ENCODE measurements at regions not wholly inside any gene's neighbourhood (a gene's known extent, or its start where the extent isn't known, plus 50 kb on each side); places are given as distances from the start of the nearest gene placed in this dataset.

DNA sequence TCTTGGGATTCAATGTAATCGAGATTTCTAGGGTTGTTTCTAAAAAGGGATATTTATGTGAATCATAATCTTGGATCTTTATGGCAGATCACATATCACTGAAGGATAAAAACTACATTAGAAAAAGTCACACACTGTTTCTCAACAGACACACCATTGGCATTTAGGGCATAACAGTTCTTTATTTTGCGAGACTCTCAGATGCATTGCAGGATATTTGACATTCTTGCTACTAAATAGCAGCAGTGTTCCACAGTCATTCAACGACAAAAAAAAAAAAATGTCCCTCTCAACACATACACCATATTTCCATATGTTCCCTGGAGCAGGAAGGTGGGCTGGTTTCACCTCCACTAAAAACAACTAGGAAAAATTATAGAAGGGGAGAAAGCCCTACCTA is 243.4 kb upstream of the PCDH18 start:
- no peak for TF ChIP-seq EZH2 (IDR thresholded peaks at IDR 0.05; ENCODE audit: borderline replicate concordance, low read depth, low read length, severe bottlenecking)
- TF ChIP-seq, protein P1, sequence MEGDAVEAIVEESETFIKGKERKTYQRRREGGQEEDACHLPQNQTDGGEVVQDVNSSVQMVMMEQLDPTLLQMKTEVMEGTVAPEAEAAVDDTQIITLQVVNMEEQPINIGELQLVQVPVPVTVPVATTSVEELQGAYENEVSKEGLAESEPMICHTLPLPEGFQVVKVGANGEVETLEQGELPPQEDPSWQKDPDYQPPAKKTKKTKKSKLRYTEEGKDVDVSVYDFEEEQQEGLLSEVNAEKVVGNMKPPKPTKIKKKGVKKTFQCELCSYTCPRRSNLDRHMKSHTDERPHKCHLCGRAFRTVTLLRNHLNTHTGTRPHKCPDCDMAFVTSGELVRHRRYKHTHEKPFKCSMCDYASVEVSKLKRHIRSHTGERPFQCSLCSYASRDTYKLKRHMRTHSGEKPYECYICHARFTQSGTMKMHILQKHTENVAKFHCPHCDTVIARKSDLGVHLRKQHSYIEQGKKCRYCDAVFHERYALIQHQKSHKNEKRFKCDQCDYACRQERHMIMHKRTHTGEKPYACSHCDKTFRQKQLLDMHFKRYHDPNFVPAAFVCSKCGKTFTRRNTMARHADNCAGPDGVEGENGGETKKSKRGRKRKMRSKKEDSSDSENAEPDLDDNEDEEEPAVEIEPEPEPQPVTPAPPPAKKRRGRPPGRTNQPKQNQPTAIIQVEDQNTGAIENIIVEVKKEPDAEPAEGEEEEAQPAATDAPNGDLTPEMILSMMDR (IDR thresholded peaks at IDR 0.05; ENCODE audit: extremely low read depth in 1 of 2, insufficient read depth in 1 of 2, low read depth in 1 of 2, low read length in 2 of 2): no peak

Measured in endothelial cell of umbilical vein (primary cell).